Endothelial cell of umbilical vein (primary cell): ENCODE measurements at regions not wholly inside any gene's neighbourhood (a gene's known extent, or its start where the extent isn't known, plus 50 kb on each side); places are given as distances from the start of the nearest gene placed in this dataset.

Source experiments
- BruUV-seq: library from RNA; stranded (reverse); fragments of 400-500 nt; replicated peaks from 2 replicates; lab custom pipeline; 2021; lab: Mats Ljungman, UMichigan
- CTCF ChIA-PET: fragments of 300-600, 350-600 bp; sonication (Branson Sonifier 250); formaldehyde crosslinking; loops from one replicate; lab custom pipeline; 2021; ENCODE audit warnings: antibody characterized with exemption, inconsistent platforms; lab: Charles Lee
- POLR2A ChIA-PET: fragments of 300-600, 350-600 bp; sonication (Branson Sonifier 250); formaldehyde crosslinking; loops from one replicate; lab custom pipeline; 2021; ENCODE audit warnings: antibody characterized with exemption, inconsistent platforms; lab: Charles Lee
- DNase-seq: peaks from one replicate; pipeline ENCODE4 v3.0.0-alpha.2; 2011; ENCODE audit warnings: low read depth, low spot score
- FAIRE-seq: peaks from 2 replicates; lab custom pipeline; 2011; peaks lifted over from hg19 to GRCh38; lab: Jason Lieb, UNC
- H2AFZ ChIP-seq: 2 replicates; pipeline ENCODE4 v1.6.0; 2012; ENCODE audit warnings: low read depth, low read length, control low read depth, inconsistent platforms
- H3K27ac ChIP-seq: 2 replicates; pipeline ENCODE4 v1.5.1; 2011; ENCODE audit warnings: low read depth, mild to moderate bottlenecking, control low read depth, low read length, moderate library complexity; ENCODE audit not compliant: insufficient read depth
- H3K27me3 ChIP-seq, 2 experiments: 2 replicates each; pipeline versions ENCODE4 v1.6.0 to v1.6.1; 2011; ENCODE audit warnings: low read length in 2 of 2, mixed read lengths in 1 of 2; ENCODE audit not compliant: control insufficient read depth in 2 of 2, insufficient read depth in 2 of 2
- H3K36me3 ChIP-seq, 2 experiments: 2 replicates in 1 of 2; 3 replicates in 1 of 2; pipeline ENCODE4 v1.5.1; 2011; ENCODE audit warnings: low read length in 2 of 2, mild to moderate bottlenecking in 1 of 2, moderate library complexity in 1 of 2; ENCODE audit not compliant: control insufficient read depth in 2 of 2, insufficient read depth in 2 of 2; ENCODE audit errors: extremely low read depth in 1 of 2
- H3K4me1 ChIP-seq: 3 replicates; pipeline ENCODE4 v1.5.1; 2011; ENCODE audit warnings: mild to moderate bottlenecking, low read length; ENCODE audit not compliant: control insufficient read depth, insufficient read depth; ENCODE audit errors: extremely low read depth
- H3K4me2 ChIP-seq: 2 replicates; pipeline ENCODE4 v1.6.1; 2011; ENCODE audit warnings: low read length, control low read depth, mixed read lengths; ENCODE audit not compliant: insufficient read depth
- H3K4me3 ChIP-seq, 3 experiments: fragments of 200-600 bp in 1 of 3; sonication (generic), shearing (Covaris generic) in 1 of 3; replicated peaks in 1 of 3; 2 replicates each; pipeline ENCODE4 v1.5.1; 2011 to 2016; ENCODE audit warnings: control low read depth in 3 of 3, low read length in 3 of 3, mild to moderate bottlenecking in 2 of 3, inconsistent platforms in 1 of 3, low read depth in 1 of 3, moderate library complexity in 1 of 3; ENCODE audit not compliant: insufficient read depth in 1 of 3
- H3K79me2 ChIP-seq: 2 replicates; pipeline ENCODE4 v1.6.0; 2012; ENCODE audit warnings: low read length, inconsistent platforms; ENCODE audit not compliant: control insufficient read depth, insufficient read depth
- H3K9ac ChIP-seq: replicated peaks from 2 replicates; pipeline ENCODE3; 2011; ENCODE audit warnings: low read length, control low read depth; ENCODE audit not compliant: insufficient read depth; ENCODE audit errors: extremely low read depth
- H3K9me1 ChIP-seq: replicated peaks from 3 replicates; pipeline ENCODE4 v1.6.0; 2011; ENCODE audit warnings: mild to moderate bottlenecking, low read length; ENCODE audit not compliant: control insufficient read depth, insufficient read depth; ENCODE audit errors: extremely low read depth
- H3K9me3 ChIP-seq: replicated peaks from 2 replicates; pipeline ENCODE4 v1.5.1; 2012; ENCODE audit warnings: low read length, inconsistent platforms; ENCODE audit not compliant: control insufficient read depth, insufficient read depth
- H4K20me1 ChIP-seq: replicated peaks from 2 replicates; pipeline ENCODE3; 2011; ENCODE audit warnings: mild to moderate bottlenecking, low read length; ENCODE audit not compliant: control insufficient read depth, insufficient read depth; ENCODE audit errors: extremely low read depth
- EZH2 ChIP-seq: IDR thresholded peaks from 2 replicates; pipeline ENCODE4 v1.6.1; 2012; ENCODE audit warnings: borderline replicate concordance, low read depth, mild to moderate bottlenecking, moderate library complexity, low read length, inconsistent platforms; ENCODE audit not compliant: severe bottlenecking
- FOS ChIP-seq: IDR thresholded peaks from 2 replicates; pipeline ENCODE4 v1.6.1; 2011; ENCODE audit warnings: mild to moderate bottlenecking, low read length, moderate library complexity, borderline replicate concordance; ENCODE audit not compliant: insufficient read depth
- GATA2 ChIP-seq: IDR thresholded peaks from 2 replicates; pipeline ENCODE4 v1.7.0; 2011; ENCODE audit warnings: low read depth, mild to moderate bottlenecking, moderate library complexity, mixed read lengths, low read length; ENCODE audit not compliant: insufficient read length, insufficient read depth
- JUN ChIP-seq: IDR thresholded peaks from 2 replicates; pipeline ENCODE4 v1.6.1; 2011; ENCODE audit warnings: borderline replicate concordance, low read depth; ENCODE audit not compliant: insufficient read length, insufficient read depth
- MAX ChIP-seq: IDR thresholded peaks from 2 replicates; pipeline ENCODE4 v1.6.1; 2011; ENCODE audit not compliant: insufficient read depth, insufficient read length
- MYC ChIP-seq: IDR thresholded peaks from one replicate; pipeline ENCODE4 v1.6.1; 2011; ENCODE audit warnings: mild to moderate bottlenecking, low read depth, low read length
- POLR2A ChIP-seq: IDR thresholded peaks from 2 replicates; pipeline ENCODE4 v1.6.1; 2012; ENCODE audit warnings: low read depth, mild to moderate bottlenecking, control low read depth, low read length
- POLR2AphosphoS5 ChIP-seq: IDR thresholded peaks from 2 replicates; pipeline ENCODE4 v1.6.1; 2012; ENCODE audit warnings: low read depth, mild to moderate bottlenecking, control low read depth, low read length, moderate library complexity; ENCODE audit not compliant: insufficient read depth
- dilution Hi-C: fragments of 300-500 bp; cut with MboI; formaldehyde crosslinking; loops from one replicate; pipeline ENCODE4 v1.15.0; 2019; ENCODE audit warnings: low sequenced_read_pairs; ENCODE audit not compliant: extremely low pct_ligation_motif_present
- intact Hi-C: fragments of 100-400 bp; cut with micrococcal nuclease; formaldehyde crosslinking; loops from one replicate; pipeline ENCODE4 v1.10.0; 2022
- TF ChIP-seq, protein P1 (sequence below), 2 donors: IDR thresholded peaks; 1 replicate in 1 of 2; 2 replicates in 1 of 2; pipeline ENCODE4 v1.5.1; 2011; ENCODE audit warnings: low read length in 2 of 2, mild to moderate bottlenecking in 2 of 2, moderate library complexity in 2 of 2, control low read depth in 1 of 2, inconsistent platforms in 1 of 2, low read depth in 1 of 2; ENCODE audit not compliant: insufficient read depth in 1 of 2; ENCODE audit errors: extremely low read depth in 1 of 2

GRCh38 chr1:172894349-172895049 is 156.2 kb downstream of the TNFSF18 start:
- ChIA-PET POLR2A (interaction anchor here (1.0 to 1.7 kb wide), 4 partner anchors 12 to 308 kb away, joined by 3 to 9 read pairs (median 4); partner anchors contain the start of gene TNFSF18), CTCF (interaction anchor here (0.8 to 4.6 kb wide), 12 partner anchors 12 to 308 kb away, joined by 3 to 21 read pairs (median 4); partner anchors contain the start of gene TNFSF18)
- TSS peak; percentile 5 for BruUV-seq
- Histone ChIP-seq H3K9me1 (no peaks in the 10 kb centered on the region), H4K20me1 (no peaks in the 10 kb centered on the region), H3K27me3 (no peaks in the 10 kb centered on the region), H3K9me3 (no peaks in the 10 kb centered on the region), H3K4me2 (peak overlapping the region; percentile 61), H3K36me3 (no peaks in the 10 kb centered on the region), H3K27ac (peak overlapping the region; percentile 65), H3K79me2 (no peaks in the 10 kb centered on the region), H3K4me1 (peaks cover 70% of the 10 kb centered on the region), H3K9ac (peak overlapping the region; percentile 45), H2AFZ (no peak overlapping the region), H3K4me3 (no peak overlapping the region)
- dilution Hi-C loops (no loop called here), intact Hi-C loops (no loop called here)
- FAIRE-seq: no peak
- no peak for DNase-seq
- TF ChIP-seq, protein P1, sequence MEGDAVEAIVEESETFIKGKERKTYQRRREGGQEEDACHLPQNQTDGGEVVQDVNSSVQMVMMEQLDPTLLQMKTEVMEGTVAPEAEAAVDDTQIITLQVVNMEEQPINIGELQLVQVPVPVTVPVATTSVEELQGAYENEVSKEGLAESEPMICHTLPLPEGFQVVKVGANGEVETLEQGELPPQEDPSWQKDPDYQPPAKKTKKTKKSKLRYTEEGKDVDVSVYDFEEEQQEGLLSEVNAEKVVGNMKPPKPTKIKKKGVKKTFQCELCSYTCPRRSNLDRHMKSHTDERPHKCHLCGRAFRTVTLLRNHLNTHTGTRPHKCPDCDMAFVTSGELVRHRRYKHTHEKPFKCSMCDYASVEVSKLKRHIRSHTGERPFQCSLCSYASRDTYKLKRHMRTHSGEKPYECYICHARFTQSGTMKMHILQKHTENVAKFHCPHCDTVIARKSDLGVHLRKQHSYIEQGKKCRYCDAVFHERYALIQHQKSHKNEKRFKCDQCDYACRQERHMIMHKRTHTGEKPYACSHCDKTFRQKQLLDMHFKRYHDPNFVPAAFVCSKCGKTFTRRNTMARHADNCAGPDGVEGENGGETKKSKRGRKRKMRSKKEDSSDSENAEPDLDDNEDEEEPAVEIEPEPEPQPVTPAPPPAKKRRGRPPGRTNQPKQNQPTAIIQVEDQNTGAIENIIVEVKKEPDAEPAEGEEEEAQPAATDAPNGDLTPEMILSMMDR (IDR thresholded peaks at IDR 0.05; ENCODE audit: extremely low read depth in 1 of 2, insufficient read depth in 1 of 2, low read depth in 1 of 2, low read length in 2 of 2): no peak
- no peak for TF ChIP-seq GATA2
- TF ChIP-seq EZH2: no peak
- no peak for TF ChIP-seq FOS
- no peak for TF ChIP-seq POLR2AphosphoS5
- no peak for TF ChIP-seq JUN
- TF ChIP-seq POLR2A: no peak
- no peak for TF ChIP-seq MYC
- no peak for TF ChIP-seq MAX
